ENCODE measurements at regions not wholly inside any gene's neighbourhood (a gene's known extent, or its start where the extent isn't known, plus 50 kb on each side); places are given as distances from the start of the nearest gene placed in this dataset.

DNA sequence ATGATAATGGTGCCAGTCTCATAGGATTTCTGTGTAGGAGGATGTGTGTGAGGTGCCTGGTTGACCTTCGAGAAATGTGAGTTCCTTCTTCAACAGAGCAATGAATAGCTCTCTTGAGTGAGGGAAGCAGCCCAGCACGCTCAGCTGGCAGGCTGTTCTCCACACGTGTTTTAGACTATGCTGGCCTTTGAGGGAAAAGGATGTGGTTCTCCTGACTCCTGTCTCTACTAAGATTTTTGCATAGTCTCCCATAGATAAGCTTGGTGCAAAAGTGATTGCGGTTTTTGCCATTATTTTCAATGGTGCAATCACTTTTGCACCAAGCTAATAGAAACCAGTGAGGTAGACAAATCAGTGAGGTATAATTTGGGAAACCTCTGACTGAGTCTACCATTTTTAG, 284.1 kb downstream of the SLC4A3 start:
- Histone ChIP-seq H3K9me3 (ENCODE audit: control insufficient read depth, low read depth, low read length) (no peaks in the 10 kb centered on the region), H3K79me2 (ENCODE audit: insufficient read depth, low read length) (no peaks in the 10 kb centered on the region), H3K4me1 (ENCODE audit: insufficient read depth, low read length) (no peaks in the 10 kb centered on the region), H3K27ac (ENCODE audit: insufficient read length, low read depth, low read length) (no peak overlapping the region), H4K20me1 (ENCODE audit: control insufficient read depth, insufficient read depth, insufficient read length) (no peaks in the 10 kb centered on the region), H3K23me2 (ENCODE audit: insufficient read length, low read depth, low read length, poor library complexity, severe bottlenecking) (no peaks in the 10 kb centered on the region), H3K9ac (ENCODE audit: extremely low read depth, insufficient read length, low read length) (no peak overlapping the region), H3T11ph (ENCODE audit: low read length) (no peak overlapping the region), H2BK20ac (ENCODE audit: low read depth, low read length, poor library complexity, severe bottlenecking) (no peak overlapping the region), H3K56ac (ENCODE audit: insufficient read length, low read depth, low read length) (no peak overlapping the region), H4K91ac (ENCODE audit: insufficient read length, low read depth, low read length) (no peak overlapping the region), H2BK120ac (ENCODE audit: low read depth, low read length, poor library complexity, severe bottlenecking) (no peak overlapping the region), H2BK15ac (ENCODE audit: low read depth, low read length) (no peak overlapping the region), H2AFZ (ENCODE audit: low read length) (no peak overlapping the region), H4K8ac (replicated peaks; ENCODE audit: insufficient read length, low read depth, low read length) (no peak overlapping the region), H2BK5ac (ENCODE audit: insufficient read length, low read length) (no peak overlapping the region), H2AK5ac (ENCODE audit: insufficient read length, low read length) (no peak overlapping the region), H3K79me1 (ENCODE audit: insufficient read depth, low read depth, low read length, poor library complexity, severe bottlenecking) (no peaks in the 10 kb centered on the region), H2BK12ac (ENCODE audit: insufficient read length, low read depth, low read length) (no peak overlapping the region), H3K4me2 (ENCODE audit: insufficient read depth, insufficient read length, low read length) (no peak overlapping the region), H3K27me3 (ENCODE audit: insufficient read depth, low read length) (no peaks in the 10 kb centered on the region), H4K5ac (ENCODE audit: insufficient read length, low read depth, low read length) (no peak overlapping the region), H3K18ac (ENCODE audit: insufficient read length, low read depth, low read length) (no peak overlapping the region), H3K23ac (ENCODE audit: insufficient read length, low read depth, low read length) (no peak overlapping the region), H3K14ac (ENCODE audit: insufficient read depth, low read length) (no peak overlapping the region), H3K4ac (ENCODE audit: low read depth, low read length) (no peak overlapping the region)
- TF ChIP-seq, protein P1, sequence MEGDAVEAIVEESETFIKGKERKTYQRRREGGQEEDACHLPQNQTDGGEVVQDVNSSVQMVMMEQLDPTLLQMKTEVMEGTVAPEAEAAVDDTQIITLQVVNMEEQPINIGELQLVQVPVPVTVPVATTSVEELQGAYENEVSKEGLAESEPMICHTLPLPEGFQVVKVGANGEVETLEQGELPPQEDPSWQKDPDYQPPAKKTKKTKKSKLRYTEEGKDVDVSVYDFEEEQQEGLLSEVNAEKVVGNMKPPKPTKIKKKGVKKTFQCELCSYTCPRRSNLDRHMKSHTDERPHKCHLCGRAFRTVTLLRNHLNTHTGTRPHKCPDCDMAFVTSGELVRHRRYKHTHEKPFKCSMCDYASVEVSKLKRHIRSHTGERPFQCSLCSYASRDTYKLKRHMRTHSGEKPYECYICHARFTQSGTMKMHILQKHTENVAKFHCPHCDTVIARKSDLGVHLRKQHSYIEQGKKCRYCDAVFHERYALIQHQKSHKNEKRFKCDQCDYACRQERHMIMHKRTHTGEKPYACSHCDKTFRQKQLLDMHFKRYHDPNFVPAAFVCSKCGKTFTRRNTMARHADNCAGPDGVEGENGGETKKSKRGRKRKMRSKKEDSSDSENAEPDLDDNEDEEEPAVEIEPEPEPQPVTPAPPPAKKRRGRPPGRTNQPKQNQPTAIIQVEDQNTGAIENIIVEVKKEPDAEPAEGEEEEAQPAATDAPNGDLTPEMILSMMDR (conservative IDR thresholded peaks at IDR 0.05) = no peak
- no peaks in the 10 kb centered on the region for H3K36me3 Mint-ChIP-seq (ENCODE audit: insufficient read depth in 1 of 3, low read depth in 3 of 3)
- peaks cover 4 to 10% of the 10 kb centered on the region in 2 experiments for H3K4me1 Mint-ChIP-seq
- H3K27me3 Mint-ChIP-seq (ENCODE audit: low read depth) = no peaks in the 10 kb centered on the region; the same call in 1 of the 2 replicates
- no CpG with 5 or more reads among the region's 4 CpGs for WGBS (ENCODE audit: extremely low coverage, insufficient read length, low lambda C conversion rate)
- H3K9me3 Mint-ChIP-seq = no peaks in the 10 kb centered on the region
- H3K4me3 Mint-ChIP-seq = no peak overlapping the region
- no peak overlapping the region for H3K27ac Mint-ChIP-seq
- no peak for DNase-seq
